Ecto neural progenitor cell (in vitro differentiated cells): ENCODE measurements at regions not wholly inside any gene's neighbourhood (a gene's known extent, or its start where the extent isn't known, plus 50 kb on each side); places are given as distances from the start of the nearest gene placed in this dataset.

Experiments used
- DNase-seq: peaks from one replicate; pipeline ENCODE4 v3.0.0-alpha.2; 2018; ENCODE audit warnings: low spot score

DNA sequence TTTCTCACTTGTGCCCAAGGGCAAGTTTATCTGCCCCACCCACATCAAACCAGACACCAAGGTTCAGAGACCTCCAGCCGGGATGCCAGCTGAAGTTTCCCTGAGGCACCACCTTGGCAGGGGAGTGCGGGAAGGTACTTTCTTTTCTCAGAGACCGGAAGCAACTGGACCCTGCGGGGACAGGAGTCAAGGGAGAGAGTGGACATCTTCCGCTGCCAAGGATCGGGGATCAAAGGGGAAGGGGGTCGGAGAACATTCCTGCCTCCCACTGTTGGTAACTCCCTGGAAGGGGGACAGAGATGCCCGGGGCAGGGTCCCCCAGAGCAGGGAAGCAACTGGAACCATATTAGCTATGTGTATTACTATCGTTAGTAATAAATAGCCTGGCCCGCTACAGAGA is 161.8 kb downstream of the DICER1 start:
- DNase-seq, result no peak

DNA sequence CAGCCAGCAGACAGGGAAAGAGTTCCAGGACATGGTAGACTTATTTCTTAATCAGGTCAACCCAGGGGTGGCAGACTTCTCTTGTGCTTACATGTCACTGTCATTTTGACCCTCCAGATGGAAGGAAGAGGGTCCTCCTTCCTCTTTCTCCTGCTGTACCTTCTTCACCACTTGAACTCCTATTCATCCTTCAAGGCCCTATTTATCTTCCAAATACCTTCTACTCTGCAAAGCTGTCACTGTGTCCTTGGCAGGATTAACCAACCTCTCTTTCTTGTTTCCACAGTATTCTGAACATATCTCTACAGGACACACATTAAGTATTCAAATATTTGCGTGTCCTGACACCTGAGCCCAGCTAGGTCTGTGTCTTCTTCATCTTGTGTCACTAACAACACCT is 163.1 kb downstream of the DICER1 start:
- no peak for DNase-seq

DNA sequence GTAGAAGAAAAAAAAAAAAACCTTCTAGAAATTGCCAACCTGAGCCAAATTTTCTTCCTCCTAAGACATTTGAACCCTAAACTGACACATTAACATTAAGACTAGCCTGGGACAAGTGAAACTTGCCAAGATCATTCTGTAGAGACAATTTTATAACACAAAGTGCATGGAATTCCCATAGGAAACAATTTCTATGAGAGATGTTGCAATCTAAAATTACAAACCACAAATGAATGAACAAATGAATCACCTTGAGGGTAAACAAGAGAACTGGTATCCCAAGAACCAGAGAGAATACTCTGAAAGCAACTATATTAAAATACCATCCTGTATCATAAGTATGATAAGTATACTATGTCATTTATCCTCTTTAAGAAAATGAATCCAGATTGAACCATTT is 165.3 kb downstream of the DICER1 start:
- DNase-seq, result no peak

DNA sequence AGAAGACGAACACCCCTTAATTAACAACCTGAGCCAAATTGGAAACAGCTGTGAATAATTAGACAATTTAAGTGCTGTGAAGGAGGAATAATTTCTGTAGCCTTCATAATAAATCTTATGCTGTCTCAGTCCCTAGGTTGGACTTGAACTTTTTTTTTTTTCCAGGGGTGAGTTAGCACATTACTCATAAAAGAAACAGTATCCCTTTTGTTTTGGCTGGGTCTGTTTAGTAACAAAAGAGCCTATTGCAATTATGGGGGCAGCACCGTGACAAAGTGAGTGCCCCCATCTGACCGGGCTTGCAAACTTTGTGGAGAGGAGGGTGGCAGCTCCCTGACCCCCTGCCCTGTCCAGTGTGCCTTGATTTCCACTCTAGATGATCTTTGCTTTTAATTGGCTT is 167.4 kb downstream of the DICER1 start:
- DNase-seq, result no peak

DNA sequence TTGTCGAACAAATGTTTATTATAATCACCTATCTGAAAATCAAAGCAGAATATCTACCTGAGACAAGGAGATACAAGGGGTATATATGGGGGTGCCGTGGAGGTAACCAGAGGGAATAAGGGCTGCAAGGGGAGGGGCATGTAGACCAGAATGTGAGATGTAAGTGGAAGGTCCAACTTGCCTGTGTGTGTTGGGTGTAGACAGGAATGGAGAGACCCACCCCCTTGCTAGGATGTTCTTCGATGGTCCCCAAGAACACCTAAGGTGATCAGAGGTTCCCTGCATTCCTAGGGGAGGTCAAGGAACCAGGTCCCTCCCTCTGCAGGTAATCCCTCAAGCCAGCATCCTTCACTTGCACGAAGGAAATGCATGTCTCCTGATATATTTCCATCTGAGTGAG is 167.9 kb downstream of the DICER1 start:
- no peak for DNase-seq

DNA sequence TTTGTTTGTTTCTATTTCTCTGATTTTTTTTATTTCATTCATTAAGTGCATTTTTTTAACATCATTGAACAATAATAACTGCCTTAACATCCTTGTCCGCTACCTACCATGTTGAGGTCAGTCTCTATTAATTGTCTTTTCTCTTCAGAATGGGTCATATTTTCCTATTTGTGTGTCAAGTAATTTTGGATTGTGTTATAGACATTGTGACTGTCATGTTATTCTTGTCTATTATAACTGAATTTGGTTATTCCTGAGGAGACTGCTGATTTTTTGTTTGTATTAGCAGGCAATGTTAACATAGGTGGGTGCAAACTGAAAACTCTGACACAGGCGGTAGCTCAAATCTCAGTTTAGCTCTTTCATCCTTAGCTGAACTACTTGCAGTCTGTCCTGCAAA is 169.9 kb downstream of the DICER1 start:
- no peak for DNase-seq

DNA sequence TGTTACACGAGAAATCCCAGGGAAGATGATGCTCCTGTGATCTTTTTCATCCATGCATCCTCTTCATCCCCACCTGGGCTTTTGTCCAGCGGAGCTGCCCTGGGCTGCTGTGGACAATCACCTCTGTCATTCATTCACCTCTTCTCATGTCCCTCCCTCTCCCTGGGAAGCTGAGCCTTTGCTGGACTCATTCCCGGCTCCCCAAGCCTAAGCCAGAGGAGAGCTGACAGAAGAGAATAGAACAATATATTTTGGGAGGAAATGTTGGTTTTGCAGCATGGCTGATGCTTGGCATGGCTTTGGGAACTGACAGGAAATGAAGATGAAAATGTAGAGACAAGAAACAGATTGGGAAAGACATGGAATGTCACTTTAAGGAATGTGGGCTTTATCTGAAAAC is 177.4 kb downstream of the DICER1 start:
- DNase-seq, result no peak

DNA sequence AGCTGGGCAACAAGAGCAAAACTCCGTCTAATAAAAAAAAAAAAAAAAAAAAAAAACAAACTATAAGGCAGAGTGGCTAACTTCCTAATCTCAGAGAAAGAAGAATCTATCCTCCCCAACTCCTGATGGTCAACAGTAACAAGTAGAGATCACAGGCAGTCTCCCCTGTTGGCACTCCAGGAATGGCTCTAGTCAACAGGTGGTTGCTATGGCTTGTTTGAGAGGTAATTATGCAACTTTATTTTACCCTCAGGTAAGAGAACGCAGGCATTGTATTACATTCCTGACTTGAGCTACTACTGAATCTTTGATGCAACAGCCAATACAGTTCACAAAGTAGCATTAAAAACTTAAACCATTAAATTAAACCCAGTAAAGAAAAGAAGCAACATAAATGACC is 180.3 kb downstream of the DICER1 start:
- no peak for DNase-seq

DNA sequence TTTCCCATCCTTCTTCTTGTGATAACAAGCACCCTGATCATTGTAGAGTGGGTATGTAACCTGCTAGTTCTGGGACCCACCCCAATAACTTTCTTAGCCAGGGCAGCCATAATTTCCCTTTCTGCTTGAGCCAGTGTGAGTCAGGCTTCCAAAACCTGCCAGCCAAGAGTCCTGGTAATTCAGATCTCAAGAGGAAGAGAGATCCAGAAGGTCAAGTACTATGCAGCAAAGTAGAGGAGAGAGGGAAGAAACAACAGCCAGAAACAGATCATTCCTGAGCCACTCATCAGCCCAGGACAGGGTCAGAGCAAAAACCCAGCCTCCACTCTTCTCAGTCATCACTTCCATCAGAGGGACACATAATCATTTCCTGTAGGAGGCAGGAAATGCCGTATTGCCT is 182.0 kb downstream of the DICER1 start:
- no peak for DNase-seq

DNA sequence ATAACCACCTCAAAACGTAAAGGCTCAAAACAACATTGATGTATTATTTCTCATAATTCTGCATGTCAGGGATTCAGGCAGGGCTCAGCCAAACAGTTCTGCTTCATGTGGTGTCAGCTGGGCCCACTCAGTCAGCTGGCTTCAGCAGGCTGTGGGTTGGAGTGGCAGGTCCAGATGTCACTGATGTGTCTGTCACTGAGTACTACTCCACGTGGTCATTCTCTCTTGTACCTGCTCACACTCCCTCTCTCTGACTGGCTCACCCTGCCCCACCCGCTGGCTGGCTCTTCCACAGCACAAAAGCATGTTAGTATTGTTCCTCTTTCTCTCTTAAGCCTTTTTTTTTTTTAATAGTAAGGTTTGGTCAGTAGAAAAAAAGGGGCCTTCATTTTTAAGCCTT is 182.4 kb downstream of the DICER1 start:
- DNase-seq, result no peak

DNA sequence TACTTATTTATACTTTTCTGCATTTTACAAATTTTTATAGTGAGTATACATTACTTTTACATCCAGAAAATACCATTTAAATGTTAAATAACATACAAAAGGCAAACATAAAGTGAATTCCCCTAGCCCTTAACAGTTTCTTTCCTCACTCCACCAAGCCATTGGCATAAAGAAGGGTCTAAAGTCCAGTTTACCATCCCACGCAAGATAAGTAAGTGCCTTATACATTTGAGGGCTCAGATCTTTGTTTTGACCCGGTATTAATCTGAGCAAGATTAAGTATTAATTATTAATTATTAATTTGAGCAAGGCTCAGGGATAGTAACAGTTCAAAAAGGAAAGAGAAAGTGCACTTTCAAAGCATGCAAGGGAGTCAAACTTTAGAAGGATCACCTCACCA is 182.9 kb downstream of the DICER1 start:
- no peak for DNase-seq

DNA sequence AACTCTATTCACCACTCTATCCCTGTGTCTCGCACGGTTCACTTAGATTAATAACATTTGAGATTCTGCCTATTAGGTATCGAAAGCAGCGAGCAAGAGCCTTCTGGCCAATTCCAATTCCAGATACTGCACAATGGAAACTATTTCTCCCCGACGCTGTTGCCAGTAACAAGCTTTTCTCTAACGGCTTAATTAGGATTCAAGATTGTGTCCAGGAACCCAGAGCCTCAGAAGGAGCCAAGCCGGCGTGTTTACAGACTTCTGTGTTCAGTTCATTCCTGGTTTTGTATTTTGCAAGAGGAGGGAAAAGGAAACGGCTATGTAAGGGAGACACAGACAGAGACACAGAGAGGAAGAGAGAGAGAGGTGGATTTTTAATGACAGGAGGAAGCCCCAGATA is 185.6 kb downstream of the DICER1 start:
- DNase-seq, result no peak

DNA sequence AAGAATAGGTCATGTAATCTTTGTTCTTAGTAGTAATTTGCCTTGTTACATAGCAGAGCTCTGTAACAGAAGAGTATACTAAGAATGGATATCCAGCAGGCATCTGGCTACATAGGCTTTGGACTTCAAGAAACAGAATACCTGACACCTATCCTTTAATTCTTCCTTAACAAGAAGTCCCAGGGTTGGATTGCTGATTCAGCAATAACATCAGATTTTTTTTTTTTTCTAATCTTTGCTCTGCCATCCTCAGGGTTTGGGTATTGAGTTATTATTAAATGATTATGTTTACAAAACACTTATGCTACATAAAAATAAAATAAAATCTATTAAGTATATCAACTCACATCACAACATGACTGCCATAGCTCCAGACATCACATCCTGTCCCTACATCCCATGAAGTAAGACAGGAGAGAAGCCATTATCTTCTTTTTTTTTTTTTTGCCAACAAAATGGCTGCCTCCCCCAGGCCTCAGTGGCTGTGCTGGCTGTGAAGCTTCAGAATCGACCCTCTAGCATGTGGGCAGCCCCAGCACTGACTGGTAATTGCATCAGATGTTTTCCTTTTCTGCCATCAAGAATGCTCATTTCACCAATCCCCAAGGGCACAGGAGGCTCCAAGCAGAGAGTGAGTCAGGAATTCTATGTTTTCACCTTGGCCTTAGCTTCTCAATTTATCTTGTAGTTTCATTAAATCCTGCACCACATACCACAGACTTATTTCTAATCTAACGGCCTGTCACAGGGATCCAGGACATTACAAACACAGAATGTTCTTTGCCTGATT is 186.2 kb downstream of the DICER1 start:
- no peak for DNase-seq

DNA sequence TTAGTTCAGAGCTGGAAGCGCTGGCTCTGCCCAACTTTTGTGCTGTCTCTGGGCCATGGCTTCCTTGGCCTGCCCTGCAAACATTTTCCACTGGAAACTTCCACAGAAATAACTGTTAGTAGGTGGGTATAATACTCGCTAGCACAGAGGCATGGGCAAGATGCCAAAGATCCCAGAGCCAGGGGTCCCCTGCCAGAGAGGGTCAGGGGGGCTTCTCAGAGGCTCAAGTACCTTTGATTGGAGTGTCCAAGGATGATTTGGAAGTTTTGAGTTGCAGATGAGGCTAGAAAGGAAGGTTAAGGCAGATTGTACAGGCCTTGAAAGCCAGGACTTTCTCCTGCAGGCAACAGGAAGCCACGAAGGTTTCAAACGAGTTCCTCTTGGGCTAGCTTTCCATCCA is 187.6 kb downstream of the DICER1 start:
- DNase-seq, result no peak

DNA sequence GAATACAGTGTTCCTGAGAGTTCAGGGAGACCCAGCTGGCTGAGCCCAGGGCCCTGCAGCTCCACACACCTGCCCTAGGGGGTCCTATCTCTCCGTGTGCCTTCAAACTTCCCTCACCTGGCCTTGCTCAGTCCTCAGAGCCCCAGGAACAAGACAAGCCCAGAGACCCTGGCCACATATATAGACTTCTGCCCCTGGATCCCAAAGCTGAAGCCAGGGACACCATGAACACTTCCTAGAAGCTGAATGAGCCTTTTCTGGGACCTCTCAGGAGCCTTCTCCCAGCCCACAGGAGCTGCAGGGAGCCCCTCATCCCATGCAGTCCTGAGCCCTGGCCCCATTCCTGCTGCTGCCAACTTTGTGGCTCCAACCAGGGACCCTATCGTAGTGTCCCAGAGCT is 190.5 kb downstream of the DICER1 start:
- DNase-seq, result no peak

DNA sequence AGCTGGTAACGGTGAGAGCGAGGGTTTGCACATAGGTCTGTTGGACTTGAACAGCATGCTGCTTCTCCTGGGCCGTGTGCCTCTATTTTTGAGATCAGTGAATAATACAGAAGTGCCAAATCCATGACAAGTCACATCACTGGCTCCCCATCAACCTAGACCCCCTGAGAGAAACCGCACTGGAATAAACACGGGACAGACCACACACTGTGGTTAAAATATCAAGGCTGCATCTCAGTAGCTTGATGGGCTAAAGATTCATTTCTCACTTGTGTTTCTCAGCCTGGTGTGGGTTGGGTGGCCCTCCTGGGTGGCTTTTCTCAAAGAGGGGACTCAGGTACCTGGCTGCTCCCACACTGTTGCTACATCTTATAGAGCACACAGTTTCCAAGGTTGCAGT is 191.0 kb downstream of the DICER1 start:
- no peak for DNase-seq

DNA sequence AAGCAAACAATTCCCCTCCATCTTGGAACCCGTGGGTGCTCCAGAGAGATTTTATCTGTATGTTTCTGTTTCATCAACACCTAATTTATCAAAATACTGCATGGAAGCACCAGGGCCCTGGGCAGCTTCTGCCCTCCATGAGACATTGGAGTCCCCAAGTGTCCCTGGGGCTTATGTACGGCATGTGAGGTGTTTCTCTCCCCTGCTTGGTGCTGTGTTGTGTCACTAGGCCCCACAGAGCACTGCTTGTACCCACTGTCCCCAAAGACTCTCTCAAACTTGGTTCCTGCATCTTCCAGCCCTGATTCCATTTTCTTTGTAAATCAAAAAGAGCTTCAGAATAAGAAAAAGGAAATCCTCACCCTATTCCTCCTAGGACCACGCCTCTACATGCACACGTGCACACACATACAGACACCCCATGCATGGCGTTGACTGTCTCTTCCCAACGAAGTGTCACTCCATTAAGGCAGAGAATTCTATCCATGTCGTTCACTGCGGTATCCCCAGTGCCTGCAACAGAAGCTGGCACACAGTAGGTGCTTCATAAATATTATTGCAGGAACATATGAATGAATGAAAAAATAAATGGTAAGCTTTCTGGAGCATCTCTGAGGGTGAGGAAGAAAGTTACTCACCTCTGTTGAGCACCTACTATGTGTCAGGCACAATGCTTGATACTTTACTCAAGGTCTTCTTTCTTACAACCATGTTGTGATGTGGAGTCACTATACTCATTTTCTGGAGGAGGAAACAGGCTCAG is 191.6 kb downstream of the DICER1 start:
- no peak for DNase-seq

DNA sequence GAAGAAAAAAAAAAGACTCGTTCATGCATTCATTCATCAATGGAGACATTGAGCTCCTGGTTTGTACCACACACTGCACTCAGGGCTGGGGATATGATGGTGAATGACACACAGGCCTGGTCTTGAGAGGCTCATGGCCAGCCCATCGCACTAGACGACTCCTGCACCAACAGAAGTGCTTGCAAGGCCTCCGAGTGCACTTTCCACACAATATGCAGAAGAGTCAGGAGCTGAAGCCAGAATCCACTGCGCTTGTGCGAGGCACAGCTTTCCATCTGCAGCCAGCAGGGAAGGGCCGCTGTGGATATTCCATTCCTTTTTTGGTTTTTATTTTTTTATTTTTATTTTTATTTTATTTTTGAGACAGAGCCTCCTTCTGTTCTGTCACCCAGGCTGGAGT is 192.4 kb downstream of the DICER1 start:
- DNase-seq, result no peak

DNA sequence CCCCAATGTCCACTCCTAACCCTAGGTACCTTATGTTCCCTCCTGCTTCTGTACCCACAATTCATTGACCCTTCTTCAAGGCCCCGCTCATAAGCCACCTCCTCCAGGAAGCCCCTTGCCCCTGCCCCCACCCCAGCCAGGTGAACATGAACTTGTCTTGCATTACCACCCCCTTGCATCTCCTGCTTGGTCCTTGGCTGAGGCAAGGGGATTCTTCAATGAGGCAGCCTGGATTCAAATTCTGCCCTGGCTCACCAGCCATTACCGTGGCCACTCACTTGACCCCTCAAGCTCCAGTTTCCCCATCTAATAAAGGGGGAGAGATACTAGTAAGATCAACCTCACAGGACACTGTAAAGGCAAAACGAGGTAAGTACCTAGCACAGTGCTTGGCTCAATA is 193.1 kb downstream of the DICER1 start:
- DNase-seq, result no peak

DNA sequence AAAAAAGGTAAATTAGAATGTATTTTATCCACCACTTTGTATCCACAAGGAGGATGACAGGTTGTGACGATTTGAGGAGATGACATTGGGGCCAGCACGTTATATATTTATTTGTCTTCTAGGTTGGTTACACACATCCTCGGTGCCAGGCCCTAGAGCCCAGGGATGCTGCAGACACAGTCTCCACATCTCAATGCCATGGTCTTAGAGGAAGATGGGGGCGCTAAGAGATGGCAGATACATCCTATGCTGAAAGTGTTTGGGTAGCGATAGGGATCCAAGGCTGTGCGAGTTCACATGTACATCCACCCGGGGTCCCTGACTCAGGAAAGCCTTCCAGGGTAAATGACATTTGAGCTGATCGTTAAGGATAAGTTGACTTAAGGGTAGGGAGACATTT is 193.1 kb upstream of the GSC start:
- DNase-seq, result no peak

DNA sequence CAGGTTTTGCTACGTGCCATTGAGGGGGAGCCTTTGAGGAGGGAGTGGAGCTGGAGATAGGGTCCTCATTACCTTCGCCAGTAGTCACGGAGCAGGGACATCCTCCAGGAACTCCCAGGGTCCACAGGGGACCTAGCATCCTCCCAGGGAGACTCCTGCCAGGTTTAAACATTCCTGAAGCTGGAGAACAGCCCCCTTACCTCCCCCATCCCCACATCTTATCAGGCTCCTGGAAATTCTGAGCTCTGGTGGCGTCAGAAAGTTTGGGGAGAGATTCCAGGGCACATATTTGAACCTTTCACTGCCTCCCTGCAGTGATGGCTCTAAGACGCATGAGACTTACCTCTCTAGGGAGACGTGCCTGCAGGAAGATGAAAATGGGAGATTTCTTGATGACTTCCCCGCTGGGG is 192.3 kb upstream of the GSC start:
- DNase-seq, result no peak

DNA sequence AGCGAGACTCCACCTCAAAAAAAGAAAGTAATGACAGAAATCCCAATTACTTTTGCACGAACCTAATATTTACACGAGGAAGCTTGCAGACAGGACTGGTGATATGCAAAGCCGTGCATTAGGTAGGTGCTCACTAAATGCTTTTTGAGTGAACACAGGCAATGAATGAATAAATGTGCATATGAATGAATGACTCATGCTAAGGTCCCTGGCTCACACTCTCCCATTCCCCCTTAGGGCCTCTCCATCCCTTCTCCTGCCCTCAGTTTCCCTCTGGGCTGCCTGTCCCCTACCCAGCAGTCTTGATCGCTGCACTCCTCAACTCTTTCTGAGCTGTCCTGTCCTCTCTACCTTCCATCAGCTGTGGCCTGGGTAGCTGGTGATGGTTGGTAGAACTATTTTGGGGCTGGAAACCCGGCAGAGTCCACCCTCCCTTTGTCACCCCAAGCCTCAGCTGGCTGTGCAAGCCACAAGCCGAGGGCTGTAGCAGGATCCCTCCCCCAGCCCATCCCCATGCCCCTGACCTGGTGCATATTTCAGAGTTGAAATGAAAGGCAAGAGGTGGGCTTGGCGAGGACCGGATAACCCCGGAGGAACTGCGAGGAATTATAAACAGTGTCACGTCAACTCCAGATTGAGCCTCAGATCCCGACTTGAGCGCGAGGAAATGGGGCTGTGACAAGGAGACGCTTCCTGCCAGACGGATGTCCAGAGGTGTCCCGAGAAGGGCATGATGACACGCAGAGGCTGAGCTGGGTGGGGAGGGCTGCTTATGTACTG is 191.7 kb upstream of the GSC start:
- no peak for DNase-seq
